PFSK-1 (cell line): ENCODE measurements at regions not wholly inside any gene's neighbourhood (a gene's known extent, or its start where the extent isn't known, plus 50 kb on each side); places are given as distances from the start of the nearest gene placed in this dataset.

Experiments used
- POLR2AphosphoS5 ChIP-seq: IDR thresholded peaks from 2 replicates; pipeline ENCODE4 v1.6.1; 2012; ENCODE audit warnings: low read depth, mild to moderate bottlenecking, control low read depth, low read length, moderate library complexity
- REST ChIP-seq, 2 experiments: IDR thresholded peaks; 2 replicates each; pipeline versions ENCODE4 v1.6.1 to v1.8.0; 2011 to 2012; ENCODE audit warnings: low read depth in 2 of 2, low read length in 2 of 2, control low read depth in 1 of 2, inconsistent platforms in 1 of 2, mild to moderate bottlenecking in 1 of 2, moderate library complexity in 1 of 2; ENCODE audit not compliant: insufficient read depth in 1 of 2
- SIN3A ChIP-seq: IDR thresholded peaks from 2 replicates; pipeline ENCODE4 v1.6.1; 2012; ENCODE audit warnings: mild to moderate bottlenecking, low read length, moderate library complexity, borderline replicate concordance; ENCODE audit not compliant: insufficient read depth
- TAF1 ChIP-seq: IDR thresholded peaks from 2 replicates; pipeline ENCODE4 v1.6.1; 2012; ENCODE audit warnings: low read length, control low read depth, borderline replicate concordance; ENCODE audit not compliant: insufficient read depth

DNA sequence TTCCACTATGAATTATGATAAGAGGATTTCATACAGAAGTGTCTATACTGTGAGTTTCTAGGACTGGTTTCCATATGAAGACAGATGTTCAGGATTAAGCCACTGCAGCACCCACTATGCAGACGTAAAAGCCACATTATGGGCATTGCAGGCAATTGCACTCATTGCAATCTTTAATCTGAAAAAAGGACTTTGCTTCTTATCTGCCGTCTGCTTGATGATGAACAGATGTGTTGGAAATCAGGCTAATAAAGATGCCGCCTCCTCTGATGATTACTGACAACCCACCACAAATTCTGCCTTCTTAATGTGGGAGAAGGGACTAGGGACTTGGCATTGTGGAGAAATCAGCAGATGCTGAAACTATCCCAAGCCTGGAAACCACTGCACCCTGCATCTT lies 276.9 kb downstream of the IRF8 start:
- TF ChIP-seq SIN3A (no peak), REST (IDR thresholded peaks at IDR 0.05; ENCODE audit: insufficient read depth in 1 of 2, low read depth in 2 of 2, low read length in 2 of 2) (no peak), POLR2AphosphoS5 (no peak), TAF1 (no peak)
